ENCODE measurements at regions not wholly inside any gene's neighbourhood (a gene's known extent, or its start where the extent isn't known, plus 50 kb on each side); places are given as distances from the start of the nearest gene placed in this dataset.
"Not testable (repeated sequence)": the region's sequence is repeated elsewhere in the genome, so short reads cannot be mapped to it uniquely, and the experiment has no call there.

DNA sequence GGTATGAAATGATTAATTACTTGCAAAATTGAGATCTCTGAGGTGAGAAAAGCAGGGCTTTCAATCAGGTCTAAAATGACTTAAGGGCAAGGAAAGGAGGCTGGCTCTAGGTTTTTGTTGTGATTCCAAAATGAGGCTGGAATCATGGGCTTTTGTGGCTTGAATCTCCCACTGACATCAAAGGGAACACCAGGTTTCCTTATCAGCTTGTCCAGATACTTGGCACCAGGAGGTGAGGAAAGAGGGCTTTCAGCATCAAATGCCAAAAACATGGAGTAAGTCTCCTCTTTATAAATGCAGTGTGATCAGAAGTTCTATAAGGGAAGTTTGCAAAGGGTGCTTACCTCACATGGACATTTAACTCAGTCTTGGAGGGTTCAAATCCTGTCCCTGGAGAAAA is 402.3 kb downstream of the NDFIP2 start:
- intact Hi-C loops (cut with DNase I): no loop called here
- ATAC-seq (no peak), DNase-seq (ENCODE audit: missing footprints) (no peak)

DNA sequence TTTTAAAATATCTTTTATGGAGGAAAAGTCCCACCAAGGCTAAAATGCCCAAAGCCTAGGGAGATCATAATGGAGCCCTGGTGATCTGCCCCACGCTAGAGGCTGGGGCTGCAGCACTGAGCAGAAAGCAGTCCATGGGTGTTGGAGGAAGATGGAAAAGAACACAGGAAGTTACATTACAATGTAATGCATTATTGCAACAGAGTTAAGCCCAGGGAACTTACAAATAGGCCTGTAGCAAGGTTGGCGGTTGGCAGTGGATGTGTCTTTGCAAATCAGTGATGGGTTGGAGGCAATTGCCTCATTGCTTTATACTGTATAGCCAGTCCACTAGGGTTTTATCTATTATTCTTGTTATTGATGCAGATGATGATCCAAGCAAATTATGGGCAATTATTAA is 399.9 kb downstream of the NDFIP2 start:
- intact Hi-C loops (cut with DNase I): no loop called here
- no peak for ATAC-seq
- DNase-seq (ENCODE audit: missing footprints): no peak

DNA sequence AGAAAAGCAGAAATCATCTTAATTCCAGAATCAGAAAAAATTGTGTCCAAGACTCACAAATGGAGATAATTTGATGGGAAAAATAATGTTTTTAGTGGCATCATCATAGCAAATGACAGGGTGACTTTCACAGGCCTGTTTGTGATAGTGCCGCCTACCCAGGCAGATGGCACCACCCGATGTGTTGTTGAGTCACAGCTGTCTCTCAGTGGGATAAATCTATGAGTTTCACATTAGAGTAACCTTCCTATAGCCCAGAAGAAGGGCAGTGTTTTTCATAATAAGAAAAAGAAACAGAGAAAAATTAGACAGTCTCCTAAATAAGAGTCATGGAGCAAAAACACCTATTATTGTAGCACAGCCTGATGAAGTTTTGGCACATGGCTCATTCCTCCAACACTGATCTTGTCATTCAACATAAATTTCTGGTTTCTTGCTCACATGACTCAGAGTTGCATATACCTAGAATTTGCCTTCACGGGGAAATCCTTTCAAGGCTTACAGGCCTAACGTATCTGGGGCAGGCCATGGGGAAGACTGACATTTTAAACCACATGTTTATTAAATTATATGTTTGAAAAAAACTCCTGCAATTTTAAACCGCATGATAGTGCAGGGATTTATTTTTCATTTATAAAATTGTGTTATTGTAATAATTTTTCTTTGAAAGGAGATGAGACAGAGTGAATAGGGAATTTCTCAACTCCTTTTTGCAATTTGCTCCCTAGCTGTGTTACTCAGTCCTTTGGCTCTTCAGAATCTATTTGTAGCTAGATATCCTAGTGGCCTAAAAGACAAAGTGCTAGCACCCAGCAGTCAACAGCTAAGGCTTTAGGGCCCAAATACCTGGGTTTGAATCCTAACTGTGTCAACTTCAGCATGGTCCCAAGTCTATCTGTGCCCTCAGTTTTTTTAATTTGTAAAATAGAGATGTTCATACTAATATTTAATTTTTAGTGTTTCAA is 393.7 kb downstream of the NDFIP2 start:
- intact Hi-C loops (cut with DNase I): no loop called here
- ATAC-seq: no peak

DNA sequence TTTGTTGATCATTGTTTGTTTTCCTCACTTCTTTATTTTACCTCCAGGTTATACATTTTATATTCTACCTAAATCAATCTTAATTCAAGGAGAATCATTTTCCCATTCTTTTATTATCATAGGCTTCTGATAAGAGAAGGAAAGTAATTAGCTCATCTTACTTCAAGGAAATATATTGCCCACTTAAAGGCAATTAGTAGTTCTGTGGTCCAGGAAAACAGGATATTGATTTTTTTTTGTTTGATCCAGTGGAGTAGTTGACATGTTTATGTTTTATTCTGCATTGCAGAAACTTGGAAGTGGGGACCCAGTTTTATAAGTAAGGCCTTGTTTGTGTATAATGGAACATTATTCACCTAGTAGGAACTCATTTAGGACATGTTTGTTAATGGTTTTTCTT is 390.6 kb downstream of the NDFIP2 start:
- ATAC-seq (no peak), DNase-seq (ENCODE audit: missing footprints) (no peak)
- intact Hi-C loops (cut with DNase I): no loop called here

More for the DNA sequence above, 393.7 kb downstream of the NDFIP2 start:
- no peak for DNase-seq (ENCODE audit: missing footprints)

GRCh38 chr13:79870766-79871165 is 389.8 kb downstream of the NDFIP2 start:
- intact Hi-C loops (cut with DNase I): no loop called here
- no peak for ATAC-seq
- DNase-seq (ENCODE audit: missing footprints): no peak

GRCh38 chr13:79870123-79870522 is 389.2 kb downstream of the NDFIP2 start:
- ATAC-seq: no peak
- intact Hi-C loops (cut with DNase I): no loop called here
- no peak for DNase-seq (ENCODE audit: missing footprints)

GRCh38 chr13:79869326-79869725 is 388.4 kb downstream of the NDFIP2 start:
- ATAC-seq: no peak
- intact Hi-C loops (cut with DNase I): no loop called here
- DNase-seq (ENCODE audit: missing footprints): no peak

DNA sequence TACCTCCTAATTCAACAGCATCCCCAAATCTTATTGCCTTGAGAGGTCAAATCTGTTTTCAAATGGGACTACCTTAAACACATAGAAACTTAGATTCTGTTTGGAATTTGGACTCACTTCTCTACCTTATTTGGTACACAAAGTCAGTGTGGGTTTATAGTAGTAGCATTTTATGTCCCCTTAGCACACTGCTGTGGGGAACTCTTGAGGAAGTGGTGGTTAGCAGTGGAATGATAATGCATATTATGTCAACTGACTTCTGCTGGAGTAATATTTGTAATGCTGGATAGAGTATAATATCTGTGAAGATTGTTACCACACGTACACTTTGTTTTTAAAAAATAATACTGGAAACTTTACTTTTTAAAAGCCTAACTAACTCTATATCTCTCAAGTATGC is 386.3 kb downstream of the NDFIP2 start:
- intact Hi-C loops (cut with DNase I): no loop called here
- no peak for DNase-seq (ENCODE audit: missing footprints)

DNA sequence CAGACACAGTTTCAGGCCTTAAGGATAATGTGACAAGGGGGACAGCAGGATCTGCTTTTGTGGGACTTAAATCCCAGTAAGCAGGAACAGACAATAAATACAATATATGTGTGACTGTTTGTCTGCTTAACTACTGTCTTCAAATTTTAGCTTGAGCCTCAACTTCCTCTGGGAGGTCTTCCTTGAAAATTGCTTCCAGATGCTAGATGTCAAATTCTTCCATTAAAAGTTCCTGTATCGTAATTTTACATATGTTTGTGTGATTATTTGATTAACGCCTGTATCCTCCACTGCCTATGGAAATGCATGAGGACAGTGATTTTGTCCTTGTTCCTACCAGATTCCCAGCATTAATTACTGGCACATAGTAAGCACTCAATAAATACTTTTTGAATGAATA is 385.5 kb downstream of the NDFIP2 start:
- intact Hi-C loops (cut with DNase I): no loop called here
- ATAC-seq: no peak
- no peak for DNase-seq (ENCODE audit: missing footprints)

More for the DNA sequence above, 386.3 kb downstream of the NDFIP2 start:
- ATAC-seq: no peak

DNA sequence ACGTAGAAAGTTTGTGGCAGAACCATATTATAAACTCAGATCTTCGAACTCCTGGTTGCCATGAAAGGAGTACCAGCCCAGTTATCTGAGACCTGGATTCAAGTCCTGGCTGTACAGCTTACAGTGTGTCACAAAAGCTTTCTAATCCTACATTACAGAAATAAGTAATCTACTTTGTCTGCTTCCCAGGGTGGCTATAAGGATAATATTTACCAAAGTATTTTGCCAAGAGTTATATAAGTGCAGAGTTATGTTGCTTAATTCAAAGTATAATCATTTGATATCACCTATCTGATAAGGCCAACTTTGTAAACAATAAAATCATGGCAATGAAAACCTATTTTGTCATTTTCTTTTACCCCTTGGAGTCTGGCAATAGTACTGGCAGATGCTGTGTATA is 381.6 kb downstream of the NDFIP2 start:
- DNase-seq (ENCODE audit: missing footprints): no peak
- no peak for ATAC-seq
- intact Hi-C loops (cut with DNase I): no loop called here

- no peak for ATAC-seq
- DNase-seq (ENCODE audit: missing footprints): no peak
- intact Hi-C loops (cut with DNase I): no loop called here
Observed at GRCh38 chr13:79861731-79862130, 380.8 kb downstream of the NDFIP2 start.

DNA sequence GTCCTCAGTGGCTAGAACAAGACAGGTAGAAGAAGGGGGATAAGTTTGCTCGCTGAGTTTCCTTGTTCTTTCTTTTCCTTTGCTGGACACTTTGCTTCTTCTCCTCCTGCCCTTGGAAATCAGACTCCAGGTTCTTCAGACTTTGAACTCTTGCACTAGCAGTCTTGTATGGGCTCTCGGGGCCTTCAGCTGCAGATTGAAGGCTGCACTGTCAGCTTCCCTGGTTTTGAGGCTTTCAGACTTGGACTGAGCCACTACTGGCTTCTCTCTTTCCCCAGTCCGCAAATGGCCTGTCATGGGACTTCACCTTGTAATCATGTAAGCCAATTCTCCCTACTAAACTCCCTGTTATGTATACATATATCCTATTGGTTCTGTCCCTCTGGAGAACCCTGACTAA is 379.8 kb downstream of the NDFIP2 start:
- intact Hi-C loops (cut with DNase I): no loop called here
- no peak for ATAC-seq

GRCh38 chr13:79859756-79860155 is 378.8 kb downstream of the NDFIP2 start:
- DNase-seq (ENCODE audit: missing footprints): no peak
- no peak for ATAC-seq
- intact Hi-C loops (cut with DNase I): no loop called here

More for the DNA sequence above, 379.8 kb downstream of the NDFIP2 start:
- DNase-seq (ENCODE audit: missing footprints): no peak

GRCh38 chr13:79853251-79853650 is 372.3 kb downstream of the NDFIP2 start:
- intact Hi-C loops (cut with DNase I): no loop called here
- DNase-seq (ENCODE audit: missing footprints) (no peak), ATAC-seq (no peak)

DNA sequence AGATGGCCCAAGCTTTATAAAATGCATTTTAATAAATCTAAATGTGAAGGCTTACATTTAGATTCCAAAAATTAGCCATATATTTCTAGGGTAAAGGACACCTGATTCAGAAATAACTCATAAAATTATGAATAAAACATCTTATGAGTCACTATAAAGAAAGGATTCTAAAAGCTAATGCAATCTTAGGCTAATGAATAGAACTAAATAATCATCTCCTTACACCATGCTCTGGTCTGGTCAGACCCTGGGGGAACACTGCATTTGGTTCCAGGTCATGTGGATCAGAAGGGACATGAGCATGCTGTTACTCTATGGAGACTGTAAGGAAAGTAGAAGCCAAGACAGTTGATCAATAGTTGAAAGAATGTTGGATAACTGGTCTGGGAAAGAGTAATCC is 370.4 kb downstream of the NDFIP2 start:
- DNase-seq (ENCODE audit: missing footprints): no peak
- ATAC-seq: no peak
- intact Hi-C loops (cut with DNase I): no loop called here

DNA sequence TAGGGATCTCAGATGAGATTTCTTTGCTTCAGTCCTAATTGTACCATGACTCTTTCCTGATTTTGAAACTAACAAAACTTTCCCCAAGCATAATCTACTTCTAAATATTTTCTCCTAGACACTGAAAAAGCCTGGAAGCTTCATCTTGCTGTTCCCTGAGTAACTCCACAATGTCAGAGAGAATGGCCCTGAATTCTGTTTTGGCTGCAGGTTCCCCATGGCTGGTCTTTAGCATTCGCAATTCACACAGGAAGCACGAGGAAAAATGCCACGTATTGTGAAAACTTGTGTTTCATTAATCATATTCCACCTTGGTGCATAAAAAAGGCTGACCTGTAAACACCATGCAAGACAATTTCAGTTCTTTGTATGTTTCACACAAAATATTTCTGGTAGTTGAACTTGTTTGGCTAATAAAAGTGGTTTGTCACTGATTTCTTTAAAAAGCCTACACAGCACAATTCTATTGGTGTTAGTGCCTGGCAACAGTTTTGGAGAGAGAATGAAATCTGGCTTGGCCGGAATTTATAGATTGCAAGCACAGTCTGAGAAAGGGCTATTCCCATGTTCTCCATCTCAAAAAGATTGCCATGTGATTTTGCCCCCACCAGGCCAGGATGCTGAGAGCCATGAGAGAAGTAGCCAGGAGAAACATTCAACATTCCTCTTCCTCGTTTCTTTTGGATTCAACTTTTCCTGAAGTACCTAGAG is 367.1 kb downstream of the NDFIP2 start:
- DNase-seq (ENCODE audit: missing footprints): no peak
- intact Hi-C loops (cut with DNase I): no loop called here
- ATAC-seq: no peak

GRCh38 chr13:79846386-79846785 is 365.4 kb downstream of the NDFIP2 start:
- no peak for ATAC-seq
- DNase-seq (ENCODE audit: missing footprints): no peak
- intact Hi-C loops (cut with DNase I): no loop called here

- no peak for ATAC-seq
- DNase-seq (ENCODE audit: missing footprints): no peak
- intact Hi-C loops (cut with DNase I): no loop called here
Observed at GRCh38 chr13:79837741-79838450, 356.9 kb downstream of the NDFIP2 start.

- intact Hi-C loops (cut with DNase I); ATAC-seq; DNase-seq (ENCODE audit: missing footprints): not testable (repeated sequence)
Observed at GRCh38 chr13:79836121-79836520, 355.2 kb downstream of the NDFIP2 start.
